HepG2 (cell line): ENCODE measurements at regions not wholly inside any gene's neighbourhood (a gene's known extent, or its start where the extent isn't known, plus 50 kb on each side); places are given as distances from the start of the nearest gene placed in this dataset.

Experiments used
- ATAC-seq: fragments of 200-7000 bp; cut with Tn5 transposase; 3 replicates; pipeline ENCODE4 v1.9.1; 2020; ENCODE audit warnings: mild to moderate bottlenecking, moderate library complexity
- BruUV-seq: library from RNA; stranded (reverse); fragments of 400-500 nt; replicated peaks from 2 replicates; lab custom pipeline; 2021; lab: Mats Ljungman, UMichigan
- CTCF ChIA-PET: fragments of 300-600 bp; formaldehyde crosslinking; extraction: SDS; loops from one replicate; lab custom pipeline; 2021; ENCODE audit warnings: low total read pairs, inconsistent platforms, low intra/inter-chr PET ratio; lab: Yijun Ruan, JAX
- POLR2A ChIA-PET: fragments of 350-600 bp; sonication (Branson Sonifier 250); formaldehyde crosslinking; loops from one replicate; lab custom pipeline; 2020; ENCODE audit warnings: antibody characterized with exemption, inconsistent platforms; lab: Yijun Ruan, JAX
- DNase-seq: peaks from one replicate; pipeline ENCODE4 v3.0.0-alpha.2; 2015; ENCODE audit warnings: low spot score
- FAIRE-seq: peaks from 3 replicates; lab custom pipeline; 2011; peaks lifted over from hg19 to GRCh38; lab: Jason Lieb, UNC
- H2AFZ ChIP-seq: one replicate; pipeline ENCODE4 v1.6.1; 2011; ENCODE audit warnings: low read length, inconsistent platforms
- H3K27ac ChIP-seq: fragments of 300-600 bp; 3 replicates; pipeline ENCODE4 v1.8.0; 2011; ENCODE audit warnings: mixed run types, mild to moderate bottlenecking, mixed read lengths, low read length, inconsistent platforms; ENCODE audit not compliant: insufficient read depth; ENCODE audit errors: extremely low read length
- H3K27me3 ChIP-seq, 2 experiments: fragments of 200-600 bp in 1 of 2; 2 replicates in 1 of 2; 3 replicates in 1 of 2; pipeline versions ENCODE4 v1.6.0 to v1.8.0; 2011; ENCODE audit warnings: low read length in 2 of 2, mild to moderate bottlenecking in 2 of 2, moderate library complexity in 2 of 2, inconsistent platforms in 1 of 2; ENCODE audit not compliant: insufficient read depth in 2 of 2, control insufficient read depth in 1 of 2
- H3K36me3 ChIP-seq, 2 experiments: fragments of 200-600 bp in 1 of 2; replicated peaks in 1 of 2; 2 replicates in 1 of 2; 3 replicates in 1 of 2; pipeline versions ENCODE4 v1.5.1 to v1.8.0; 2011; ENCODE audit warnings: low read length in 2 of 2, inconsistent platforms in 1 of 2; ENCODE audit not compliant: insufficient read depth in 2 of 2, control insufficient read depth in 1 of 2
- H3K4me1 ChIP-seq: 2 replicates; pipeline ENCODE4 v1.5.1; 2012; ENCODE audit warnings: low read length, inconsistent platforms; ENCODE audit not compliant: insufficient read depth
- H3K4me2 ChIP-seq: 2 replicates; pipeline ENCODE4 v1.6.0; 2011; ENCODE audit warnings: low read depth, low read length, inconsistent platforms
- H3K4me3 ChIP-seq, 3 experiments: fragments of 200-600 bp in 1 of 3; sonication (generic), shearing (Covaris generic) in 1 of 3; replicated peaks in 1 of 3; 2 replicates each; pipeline ENCODE4 v1.5.1; 2011 to 2016; ENCODE audit warnings: low read length in 3 of 3, inconsistent platforms in 2 of 3, low read depth in 2 of 3, mild to moderate bottlenecking in 2 of 3, control low read depth in 1 of 3, mixed read lengths in 1 of 3; ENCODE audit not compliant: insufficient read depth in 1 of 3
- H3K79me2 ChIP-seq: one replicate; pipeline ENCODE4 v1.6.1; 2011; ENCODE audit warnings: low read length, inconsistent platforms; ENCODE audit not compliant: insufficient read depth
- H3K9ac ChIP-seq: 2 replicates; pipeline ENCODE4 v1.6.0; 2011; ENCODE audit warnings: mild to moderate bottlenecking, low read depth, low read length, inconsistent platforms; ENCODE audit not compliant: insufficient read depth
- H3K9me3 ChIP-seq: 2 replicates; pipeline ENCODE4 v1.5.1; 2012; ENCODE audit warnings: mild to moderate bottlenecking, low read length
- H4K20me1 ChIP-seq: 2 replicates; pipeline ENCODE4 v1.6.0; 2011; ENCODE audit warnings: inconsistent platforms, mild to moderate bottlenecking, low read length, moderate library complexity; ENCODE audit not compliant: insufficient read depth
- ARID4A ChIP-seq: sonication (generic); formaldehyde crosslinking; IDR thresholded peaks from 2 replicates; pipeline ENCODE4 v1.5.0; 2020; ENCODE audit warnings: mild to moderate bottlenecking, missing genetic modification reagents, borderline replicate concordance
- CTCF ChIP-seq: sonication (generic); formaldehyde crosslinking; IDR thresholded peaks from 2 replicates; pipeline ENCODE4 v1.5.0; 2020; ENCODE audit warnings: mild to moderate bottlenecking, missing genetic modification reagents, moderate library complexity
- HOXA7 ChIP-seq: sonication (generic); formaldehyde crosslinking; IDR thresholded peaks from 2 replicates; pipeline ENCODE4 v1.8.1; 2022; ENCODE audit warnings: mild to moderate bottlenecking, missing genetic modification reagents, moderate library complexity
- RFX5 ChIP-seq: IDR thresholded peaks from 2 replicates; pipeline ENCODE4 v1.6.1; 2011; ENCODE audit warnings: low read depth, low read length, improper control_type of control experiment
- SMARCC2 ChIP-seq: fragments of 450-650 bp; IDR thresholded peaks from 2 replicates; pipeline ENCODE4 v1.6.1; 2017; ENCODE audit warnings: antibody characterized with exemption, mild to moderate bottlenecking
- SMC3 ChIP-seq: IDR thresholded peaks from 2 replicates; pipeline ENCODE4 v1.6.1; 2011; ENCODE audit warnings: low read length, improper control_type of control experiment
- STAG1 ChIP-seq: sonication (generic); formaldehyde crosslinking; IDR thresholded peaks from 2 replicates; pipeline ENCODE4 v1.4.0; 2020; ENCODE audit warnings: missing genetic modification reagents
- ZNF670 ChIP-seq: sonication (generic); formaldehyde crosslinking; IDR thresholded peaks from 2 replicates; pipeline ENCODE4 v1.8.0; 2022; ENCODE audit warnings: mild to moderate bottlenecking, missing genetic modification reagents, borderline replicate concordance
- WGBS: methylation state at CpG from one replicate; pipeline ENCODE4 v1.1.6; 2017; ENCODE audit warnings: low lambda C conversion rate; 5-methylcytosine and 5-hydroxymethylcytosine counted together
- in situ Hi-C: cut with HindIII; loops from 2 replicates; pipeline ENCODE4 v1.10.0; 2017; ENCODE audit warnings: low pct_unique_long_range_greater_than_20kb; ENCODE audit not compliant: extremely low pct_ligation_motif_present
- intact Hi-C: fragments of 100-400 bp; cut with micrococcal nuclease; formaldehyde crosslinking; loops from one replicate; pipeline ENCODE4 v1.10.0; 2022; ENCODE audit not compliant: unreplicated experiment
- TF ChIP-seq, protein P1 (sequence below): IDR thresholded peaks from 2 replicates; pipeline ENCODE4 v1.6.1; 2016; ENCODE audit warnings: mild to moderate bottlenecking
- TF ChIP-seq, protein P2 (sequence below): sonication (generic); formaldehyde crosslinking; IDR thresholded peaks from 2 replicates; pipeline ENCODE4 v1.4.0; 2020; ENCODE audit warnings: missing genetic modification reagents; ENCODE audit errors: not compliant biosample characterization

- Histone ChIP-seq H3K4me3 (no peak overlapping the region), H2AFZ (no peak overlapping the region), H3K27ac (no peak overlapping the region), H3K9ac (no peak overlapping the region), H3K79me2 (no peaks in the 10 kb centered on the region), H3K4me1 (no peaks in the 10 kb centered on the region), H3K4me2 (no peak overlapping the region), H3K36me3 (no peaks in the 10 kb centered on the region), H3K27me3 (no peaks in the 10 kb centered on the region), H4K20me1 (no peaks in the 10 kb centered on the region), H3K9me3 (no peaks in the 10 kb centered on the region)
- intact Hi-C loops (loop anchor here (5.0 kb wide), 1 partner anchor 354 kb away; no protein-coding TSS in a partner anchor), in situ Hi-C loops (no loop called here)
- FAIRE-seq (no peak), ATAC-seq (peak; percentile 93), DNase-seq (peak; percentile 15)
- WGBS = 6% methylated on average over 3 of the region's 3 CpGs
- peak; percentile 68 for TF ChIP-seq STAG1 (CRISPR knock-in tag)
- TF ChIP-seq SMC3 = peak; percentile 44; the same call in 1 of the 2 replicates
- no peak for TF ChIP-seq HOXA7 (CRISPR knock-in tag)
- TF ChIP-seq CTCF (CRISPR knock-in tag) = peak; percentile 51
- ChIA-PET CTCF (interaction anchor here (1.6 kb wide), 1 partner anchor 355 kb away, joined by 4 read pairs; no protein-coding TSS in a partner anchor), POLR2A (no interaction called here)
- BruUV-seq = no TSS peak
Measured at GRCh38 chr1:87598429-87598828, 269.7 kb downstream of the LMO4 start.

- no TSS peak for BruUV-seq
- 13% methylated on average over 2 of the region's 2 CpGs for WGBS
- TF ChIP-seq, protein P1, sequence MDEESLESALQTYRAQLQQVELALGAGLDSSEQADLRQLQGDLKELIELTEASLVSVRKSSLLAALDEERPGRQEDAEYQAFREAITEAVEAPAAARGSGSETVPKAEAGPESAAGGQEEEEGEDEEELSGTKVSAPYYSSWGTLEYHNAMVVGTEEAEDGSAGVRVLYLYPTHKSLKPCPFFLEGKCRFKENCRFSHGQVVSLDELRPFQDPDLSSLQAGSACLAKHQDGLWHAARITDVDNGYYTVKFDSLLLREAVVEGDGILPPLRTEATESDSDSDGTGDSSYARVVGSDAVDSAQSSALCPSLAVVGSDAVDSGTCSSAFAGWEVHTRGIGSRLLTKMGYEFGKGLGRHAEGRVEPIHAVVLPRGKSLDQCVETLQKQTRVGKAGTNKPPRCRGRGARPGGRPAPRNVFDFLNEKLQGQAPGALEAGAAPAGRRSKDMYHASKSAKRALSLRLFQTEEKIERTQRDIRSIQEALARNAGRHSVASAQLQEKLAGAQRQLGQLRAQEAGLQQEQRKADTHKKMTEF (CRISPR knock-in tag) = no peak
- TF ChIP-seq ARID4A (CRISPR knock-in tag) (no peak), RFX5 (no peak), SMARCC2 (no peak), ZNF670 (no peak)
- TF ChIP-seq, protein P2, sequence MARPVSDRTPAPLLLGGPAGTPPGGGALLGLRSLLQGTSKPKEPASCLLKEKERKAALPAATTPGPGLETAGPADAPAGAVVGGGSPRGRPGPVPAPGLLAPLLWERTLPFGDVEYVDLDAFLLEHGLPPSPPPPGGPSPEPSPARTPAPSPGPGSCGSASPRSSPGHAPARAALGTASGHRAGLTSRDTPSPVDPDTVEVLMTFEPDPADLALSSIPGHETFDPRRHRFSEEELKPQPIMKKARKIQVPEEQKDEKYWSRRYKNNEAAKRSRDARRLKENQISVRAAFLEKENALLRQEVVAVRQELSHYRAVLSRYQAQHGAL (CRISPR knock-in tag) = no peak
Measured at GRCh38 chr1:87599569-87599968, 270.9 kb downstream of the LMO4 start.

More at GRCh38 chr1:87599569-87599968, 270.9 kb downstream of the LMO4 start:
- H3K9ac ChIP-seq = no peak overlapping the region
- ChIA-PET CTCF (no interaction called here), POLR2A (no interaction called here)
- H3K27ac ChIP-seq = no peak overlapping the region
- DNase-seq (no peak), FAIRE-seq (no peak), ATAC-seq (no peak)
- H3K36me3 ChIP-seq = no peaks in the 10 kb centered on the region
- no peaks in the 10 kb centered on the region for H3K79me2 ChIP-seq
- H2AFZ ChIP-seq = no peak overlapping the region
- H3K27me3 ChIP-seq = no peaks in the 10 kb centered on the region
- no peaks in the 10 kb centered on the region for H3K4me1 ChIP-seq
- in situ Hi-C loops = no loop called here
- H4K20me1 ChIP-seq = no peaks in the 10 kb centered on the region
- no peak overlapping the region for H3K4me3 ChIP-seq
- no peaks in the 10 kb centered on the region for H3K9me3 ChIP-seq
- H3K4me2 ChIP-seq = no peak overlapping the region
- intact Hi-C loops = loop anchor here (5.0 kb wide), 1 partner anchor 353 kb away; no protein-coding TSS in a partner anchor
